ENCODE measurements at regions not wholly inside any gene's neighbourhood (a gene's known extent, or its start where the extent isn't known, plus 50 kb on each side); places are given as distances from the start of the nearest gene placed in this dataset.

GRCh38 chr5:142532781-142533176, 153.1 kb downstream of the FGF1 start:
- TF ChIP-seq TCF12 (IDR thresholded peaks at IDR 0.05; ENCODE audit: low read depth): no peak
- no peak for TF ChIP-seq EGR1 (IDR thresholded peaks at IDR 0.05)

- TF ChIP-seq CREB1 (IDR thresholded peaks at IDR 0.05; ENCODE audit: low read depth): no peak
- TF ChIP-seq TEAD4 (IDR thresholded peaks at IDR 0.05): no peak
- TF ChIP-seq TCF12 (IDR thresholded peaks at IDR 0.05; ENCODE audit: low read depth): no peak
- no peak for TF ChIP-seq ZBTB7A (IDR thresholded peaks at IDR 0.05; ENCODE audit: low read depth)
- no peak for TF ChIP-seq FOXM1 (IDR thresholded peaks at IDR 0.05; ENCODE audit: borderline replicate concordance, low read depth)
- TF ChIP-seq, protein P1, sequence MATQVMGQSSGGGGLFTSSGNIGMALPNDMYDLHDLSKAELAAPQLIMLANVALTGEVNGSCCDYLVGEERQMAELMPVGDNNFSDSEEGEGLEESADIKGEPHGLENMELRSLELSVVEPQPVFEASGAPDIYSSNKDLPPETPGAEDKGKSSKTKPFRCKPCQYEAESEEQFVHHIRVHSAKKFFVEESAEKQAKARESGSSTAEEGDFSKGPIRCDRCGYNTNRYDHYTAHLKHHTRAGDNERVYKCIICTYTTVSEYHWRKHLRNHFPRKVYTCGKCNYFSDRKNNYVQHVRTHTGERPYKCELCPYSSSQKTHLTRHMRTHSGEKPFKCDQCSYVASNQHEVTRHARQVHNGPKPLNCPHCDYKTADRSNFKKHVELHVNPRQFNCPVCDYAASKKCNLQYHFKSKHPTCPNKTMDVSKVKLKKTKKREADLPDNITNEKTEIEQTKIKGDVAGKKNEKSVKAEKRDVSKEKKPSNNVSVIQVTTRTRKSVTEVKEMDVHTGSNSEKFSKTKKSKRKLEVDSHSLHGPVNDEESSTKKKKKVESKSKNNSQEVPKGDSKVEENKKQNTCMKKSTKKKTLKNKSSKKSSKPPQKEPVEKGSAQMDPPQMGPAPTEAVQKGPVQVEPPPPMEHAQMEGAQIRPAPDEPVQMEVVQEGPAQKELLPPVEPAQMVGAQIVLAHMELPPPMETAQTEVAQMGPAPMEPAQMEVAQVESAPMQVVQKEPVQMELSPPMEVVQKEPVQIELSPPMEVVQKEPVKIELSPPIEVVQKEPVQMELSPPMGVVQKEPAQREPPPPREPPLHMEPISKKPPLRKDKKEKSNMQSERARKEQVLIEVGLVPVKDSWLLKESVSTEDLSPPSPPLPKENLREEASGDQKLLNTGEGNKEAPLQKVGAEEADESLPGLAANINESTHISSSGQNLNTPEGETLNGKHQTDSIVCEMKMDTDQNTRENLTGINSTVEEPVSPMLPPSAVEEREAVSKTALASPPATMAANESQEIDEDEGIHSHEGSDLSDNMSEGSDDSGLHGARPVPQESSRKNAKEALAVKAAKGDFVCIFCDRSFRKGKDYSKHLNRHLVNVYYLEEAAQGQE (IDR thresholded peaks at IDR 0.05; ENCODE audit: low read depth): no peak
- TF ChIP-seq, protein P2, sequence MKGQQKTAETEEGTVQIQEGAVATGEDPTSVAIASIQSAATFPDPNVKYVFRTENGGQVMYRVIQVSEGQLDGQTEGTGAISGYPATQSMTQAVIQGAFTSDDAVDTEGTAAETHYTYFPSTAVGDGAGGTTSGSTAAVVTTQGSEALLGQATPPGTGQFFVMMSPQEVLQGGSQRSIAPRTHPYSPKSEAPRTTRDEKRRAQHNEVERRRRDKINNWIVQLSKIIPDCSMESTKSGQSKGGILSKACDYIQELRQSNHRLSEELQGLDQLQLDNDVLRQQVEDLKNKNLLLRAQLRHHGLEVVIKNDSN (IDR thresholded peaks at IDR 0.05): no peak
- no peak for TF ChIP-seq YY1 (IDR thresholded peaks at IDR 0.05; ENCODE audit: low read depth)
- TF ChIP-seq NFIC (IDR thresholded peaks at IDR 0.05): no peak
- TF ChIP-seq TAF1 (IDR thresholded peaks at IDR 0.05; ENCODE audit: low read depth): no peak
Observed at GRCh38 chr5:142531977-142532780, 153.7 kb downstream of the FGF1 start.

DNA sequence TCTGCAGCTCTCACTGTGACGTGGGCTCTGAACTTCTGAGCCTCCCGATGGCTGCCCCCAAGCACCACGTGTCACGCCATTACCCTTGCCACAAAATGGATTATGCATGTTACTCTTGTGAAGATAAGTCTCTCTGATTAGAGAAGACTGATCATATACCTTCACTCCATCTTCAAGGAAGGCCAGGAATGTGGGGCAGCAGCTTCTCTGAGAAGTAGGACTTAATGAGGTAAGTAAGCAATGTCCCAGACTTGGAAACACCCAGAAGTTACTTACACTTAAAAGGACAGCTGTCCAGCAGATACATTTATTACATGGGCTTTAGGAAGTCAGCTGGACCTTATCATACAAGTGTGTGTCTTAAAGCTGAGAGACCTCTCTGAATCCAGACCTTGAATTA, 155.0 kb downstream of the FGF1 start:
- no peak for TF ChIP-seq EP300 (IDR thresholded peaks at IDR 0.05; ENCODE audit: borderline replicate concordance)
- no peak for TF ChIP-seq CEBPB (IDR thresholded peaks at IDR 0.05)
- TF ChIP-seq, protein P1 (IDR thresholded peaks at IDR 0.05; ENCODE audit: low read depth): no peak
- no peak for TF ChIP-seq ZBTB7A (IDR thresholded peaks at IDR 0.05; ENCODE audit: low read depth)
- no peak for TF ChIP-seq TAF1 (IDR thresholded peaks at IDR 0.05; ENCODE audit: low read depth)
- TF ChIP-seq, protein P2 (IDR thresholded peaks at IDR 0.05): no peak
- TF ChIP-seq NFIC (IDR thresholded peaks at IDR 0.05): no peak
- TF ChIP-seq EGR1 (IDR thresholded peaks at IDR 0.05): no peak
- TF ChIP-seq FOXM1 (IDR thresholded peaks at IDR 0.05; ENCODE audit: borderline replicate concordance, low read depth): no peak
- no peak for TF ChIP-seq TEAD4 (IDR thresholded peaks at IDR 0.05)
- TF ChIP-seq RAD21 (IDR thresholded peaks at IDR 0.05; ENCODE audit: low read depth): no peak
- TF ChIP-seq, protein P3, sequence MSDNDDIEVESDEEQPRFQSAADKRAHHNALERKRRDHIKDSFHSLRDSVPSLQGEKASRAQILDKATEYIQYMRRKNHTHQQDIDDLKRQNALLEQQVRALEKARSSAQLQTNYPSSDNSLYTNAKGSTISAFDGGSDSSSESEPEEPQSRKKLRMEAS (IDR thresholded peaks at IDR 0.05): no peak
- no peak for TF ChIP-seq YY1 (IDR thresholded peaks at IDR 0.05; ENCODE audit: low read depth)
- TF ChIP-seq CREB1 (IDR thresholded peaks at IDR 0.05; ENCODE audit: low read depth): no peak
- no peak for TF ChIP-seq TCF12 (IDR thresholded peaks at IDR 0.05; ENCODE audit: low read depth)

DNA sequence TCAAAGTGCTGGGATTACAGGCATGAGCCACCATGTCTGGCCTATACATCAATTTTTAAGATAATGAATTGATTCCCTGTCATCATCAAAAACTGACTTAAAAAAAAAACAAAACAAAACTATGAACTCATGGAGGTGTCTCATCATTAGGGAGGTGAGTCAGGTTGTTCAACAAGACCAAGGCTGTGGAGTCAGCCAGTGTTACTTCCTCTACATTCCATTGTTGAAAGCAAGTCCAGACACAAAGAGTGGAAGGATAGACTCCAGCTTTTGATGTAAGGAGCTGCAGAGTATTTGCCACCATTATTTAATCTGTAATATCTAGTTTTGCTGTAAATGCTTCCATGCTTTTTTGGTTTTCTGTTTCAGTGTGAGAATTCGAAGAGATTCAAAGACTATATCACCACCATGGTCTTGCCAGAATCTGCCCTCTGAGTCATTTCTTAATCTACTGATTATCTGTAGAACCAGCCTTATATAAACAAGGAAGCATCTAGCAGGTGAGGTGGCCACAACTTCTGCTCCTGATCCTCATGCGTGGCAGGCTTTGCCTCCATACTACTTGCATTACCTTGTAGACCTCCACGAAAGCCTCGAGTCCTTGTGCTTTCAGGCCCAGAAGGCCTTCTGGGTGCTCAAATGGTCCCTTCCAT, 156.1 kb downstream of the FGF1 start:
- TF ChIP-seq CEBPB (IDR thresholded peaks at IDR 0.05): no peak
- no peak for TF ChIP-seq FOXM1 (IDR thresholded peaks at IDR 0.05; ENCODE audit: borderline replicate concordance, low read depth)
- TF ChIP-seq, protein P3 (IDR thresholded peaks at IDR 0.05): no peak
- TF ChIP-seq, protein P1 (IDR thresholded peaks at IDR 0.05; ENCODE audit: low read depth): no peak
- TF ChIP-seq TEAD4 (IDR thresholded peaks at IDR 0.05): no peak
- no peak for TF ChIP-seq EP300 (IDR thresholded peaks at IDR 0.05; ENCODE audit: borderline replicate concordance)
- no peak for TF ChIP-seq TCF12 (IDR thresholded peaks at IDR 0.05; ENCODE audit: low read depth)
- TF ChIP-seq CREB1 (IDR thresholded peaks at IDR 0.05; ENCODE audit: low read depth): no peak
